H9 (cell line): ENCODE measurements at regions not wholly inside any gene's neighbourhood (a gene's known extent, or its start where the extent isn't known, plus 50 kb on each side); places are given as distances from the start of the nearest gene placed in this dataset.

Experiments used
- DNase-seq: peaks from one replicate; pipeline ENCODE4 v3.0.0-alpha.2; 2017
- H2AFZ ChIP-seq: one replicate; pipeline ENCODE4 v1.6.1; 2013; ENCODE audit warnings: mild to moderate bottlenecking, low read length, control low read depth, moderate library complexity
- H2AK5ac ChIP-seq: 2 replicates; pipeline ENCODE4 v1.6.1; 2013; ENCODE audit warnings: low read length, control low read depth, mixed read lengths; ENCODE audit not compliant: insufficient read length
- H2BK120ac ChIP-seq: one replicate; pipeline ENCODE4 v1.6.1; 2013; ENCODE audit warnings: low read depth, mild to moderate bottlenecking, low read length, control low read depth, inconsistent platforms; ENCODE audit not compliant: poor library complexity, severe bottlenecking
- H2BK12ac ChIP-seq: 2 replicates; pipeline ENCODE4 v1.6.1; 2013; ENCODE audit warnings: low read length, control low read depth, mixed read lengths, low read depth; ENCODE audit not compliant: insufficient read length
- H2BK15ac ChIP-seq: 2 replicates; pipeline ENCODE4 v1.6.1; 2013; ENCODE audit warnings: low read depth, low read length, control low read depth
- H2BK20ac ChIP-seq: one replicate; pipeline ENCODE4 v1.6.1; 2013; ENCODE audit warnings: low read depth, mild to moderate bottlenecking, low read length, control low read depth, inconsistent platforms; ENCODE audit not compliant: poor library complexity, severe bottlenecking
- H2BK5ac ChIP-seq: 2 replicates; pipeline ENCODE4 v1.6.1; 2013; ENCODE audit warnings: low read length, control low read depth, mixed read lengths; ENCODE audit not compliant: insufficient read length
- H3K14ac ChIP-seq: 2 replicates; pipeline ENCODE4 v1.6.1; 2013; ENCODE audit warnings: low read length, control low read depth; ENCODE audit not compliant: insufficient read depth
- H3K18ac ChIP-seq: 2 replicates; pipeline ENCODE4 v1.6.1; 2013; ENCODE audit warnings: low read depth, mild to moderate bottlenecking, mixed read lengths, low read length, control low read depth; ENCODE audit not compliant: insufficient read length
- H3K23ac ChIP-seq: 2 replicates; pipeline ENCODE4 v1.6.1; 2013; ENCODE audit warnings: low read length, control low read depth, mixed read lengths, low read depth; ENCODE audit not compliant: insufficient read length
- H3K23me2 ChIP-seq: 2 replicates; pipeline ENCODE4 v1.6.1; 2013; ENCODE audit warnings: low read depth, mild to moderate bottlenecking, mixed read lengths, low read length, control low read depth; ENCODE audit not compliant: insufficient read length, poor library complexity, severe bottlenecking
- H3K27ac ChIP-seq: 2 replicates; pipeline ENCODE4 v1.5.1; 2013; ENCODE audit warnings: low read length, control low read depth, mixed read lengths, low read depth; ENCODE audit not compliant: insufficient read length
- H3K27me3 ChIP-seq: 2 replicates; pipeline ENCODE4 v1.6.1; 2013; ENCODE audit warnings: low read length, control low read depth, inconsistent platforms; ENCODE audit not compliant: insufficient read depth
- H3K4ac ChIP-seq: 2 replicates; pipeline ENCODE4 v1.6.1; 2013; ENCODE audit warnings: low read depth, mild to moderate bottlenecking, control low read depth, inconsistent platforms, low read length, moderate library complexity
- H3K4me1 ChIP-seq: 2 replicates; pipeline ENCODE4 v1.6.1; 2013; ENCODE audit warnings: low read length, control low read depth, inconsistent platforms; ENCODE audit not compliant: insufficient read depth
- H3K4me2 ChIP-seq: 2 replicates; pipeline ENCODE4 v1.6.1; 2013; ENCODE audit warnings: low read length, control low read depth, mixed read lengths; ENCODE audit not compliant: insufficient read length, insufficient read depth
- H3K56ac ChIP-seq: 2 replicates; pipeline ENCODE4 v1.6.1; 2013; ENCODE audit warnings: low read depth, mild to moderate bottlenecking, mixed read lengths, low read length, control low read depth; ENCODE audit not compliant: insufficient read length
- H3K79me1 ChIP-seq: 2 replicates; pipeline ENCODE4 v1.6.1; 2013; ENCODE audit warnings: low read depth, mild to moderate bottlenecking, moderate library complexity, low read length, control low read depth, inconsistent platforms; ENCODE audit not compliant: insufficient read depth, poor library complexity, severe bottlenecking
- H3K79me2 ChIP-seq: 2 replicates; pipeline ENCODE4 v1.6.1; 2013; ENCODE audit warnings: low read length, control low read depth, inconsistent platforms; ENCODE audit not compliant: insufficient read depth
- H3K9ac ChIP-seq: 2 replicates; pipeline ENCODE4 v1.6.1; 2013; ENCODE audit warnings: low read length, control low read depth, mixed read lengths; ENCODE audit not compliant: insufficient read length; ENCODE audit errors: extremely low read depth
- H3K9me3 ChIP-seq: one replicate; pipeline ENCODE4 v1.6.1; 2013; ENCODE audit warnings: low read depth, low read length, inconsistent platforms; ENCODE audit not compliant: control insufficient read depth
- H3T11ph ChIP-seq: one replicate; pipeline ENCODE4 v1.6.1; 2013; ENCODE audit warnings: mild to moderate bottlenecking, low read length, control low read depth, inconsistent platforms
- H4K20me1 ChIP-seq: one replicate; pipeline ENCODE4 v1.6.1; 2013; ENCODE audit not compliant: control insufficient read depth, insufficient read length, insufficient read depth
- H4K5ac ChIP-seq: 2 replicates; pipeline ENCODE4 v1.6.1; 2013; ENCODE audit warnings: low read depth, mild to moderate bottlenecking, mixed read lengths, low read length, control low read depth; ENCODE audit not compliant: insufficient read length
- H4K8ac ChIP-seq: replicated peaks from 2 replicates; pipeline ENCODE4 v1.6.1; 2013; ENCODE audit warnings: low read length, control low read depth, mixed read lengths, low read depth; ENCODE audit not compliant: insufficient read length
- H4K91ac ChIP-seq: 2 replicates; pipeline ENCODE4 v1.6.1; 2013; ENCODE audit warnings: low read depth, mild to moderate bottlenecking, moderate library complexity, mixed read lengths, low read length, control low read depth; ENCODE audit not compliant: insufficient read length
- H3K27ac Mint-ChIP-seq, 3 experiments: 2 replicates in 2 of 3; 3 replicates in 1 of 3; pipeline ENCODE4 v1.8.0; 2020 to 2021; ENCODE audit warnings: mixed read lengths in 3 of 3, mild to moderate bottlenecking in 1 of 3, moderate library complexity in 1 of 3
- H3K27me3 Mint-ChIP-seq: 2 replicates; pipeline ENCODE4 v1.8.0; 2021; ENCODE audit warnings: low read depth, mild to moderate bottlenecking, moderate library complexity, mixed read lengths
- H3K36me3 Mint-ChIP-seq, 3 experiments: 2 replicates in 2 of 3; 3 replicates in 1 of 3; pipeline ENCODE4 v1.8.0; 2020 to 2021; ENCODE audit warnings: low read depth in 3 of 3, mixed read lengths in 3 of 3; ENCODE audit not compliant: insufficient read depth in 1 of 3
- H3K4me1 Mint-ChIP-seq, 2 experiments: 2 replicates each; pipeline ENCODE4 v1.8.0; 2020; ENCODE audit warnings: mixed read lengths in 2 of 2
- H3K4me3 Mint-ChIP-seq, 2 experiments: 2 replicates in 1 of 2; 3 replicates in 1 of 2; pipeline ENCODE4 v1.8.0; 2020 to 2021; ENCODE audit warnings: mild to moderate bottlenecking in 2 of 2, mixed read lengths in 2 of 2, moderate library complexity in 1 of 2
- H3K9me3 Mint-ChIP-seq, 2 experiments: 2 replicates in 1 of 2; 3 replicates in 1 of 2; pipeline ENCODE4 v1.8.0; 2020; ENCODE audit warnings: mild to moderate bottlenecking in 2 of 2, mixed read lengths in 2 of 2, moderate library complexity in 1 of 2
- WGBS: extraction: QIAGEN DNeasy Blood & Tissue Kit; methylation state at CpG from one replicate; pipeline ENCODE4 v1.1.7; 2013; ENCODE audit warnings: missing lambda C conversion rate, low lambda C conversion rate, mixed read lengths; ENCODE audit not compliant: insufficient read length; ENCODE audit errors: extremely low coverage; 5-methylcytosine and 5-hydroxymethylcytosine counted together
- TF ChIP-seq, protein P1 (sequence below): fragments of 200-600 bp; sonication (generic); conservative IDR thresholded peaks from 3 replicates; pipeline ENCODE4 v1.8.0; 2021; ENCODE audit warnings: antibody characterized with exemption, mild to moderate bottlenecking

DNA sequence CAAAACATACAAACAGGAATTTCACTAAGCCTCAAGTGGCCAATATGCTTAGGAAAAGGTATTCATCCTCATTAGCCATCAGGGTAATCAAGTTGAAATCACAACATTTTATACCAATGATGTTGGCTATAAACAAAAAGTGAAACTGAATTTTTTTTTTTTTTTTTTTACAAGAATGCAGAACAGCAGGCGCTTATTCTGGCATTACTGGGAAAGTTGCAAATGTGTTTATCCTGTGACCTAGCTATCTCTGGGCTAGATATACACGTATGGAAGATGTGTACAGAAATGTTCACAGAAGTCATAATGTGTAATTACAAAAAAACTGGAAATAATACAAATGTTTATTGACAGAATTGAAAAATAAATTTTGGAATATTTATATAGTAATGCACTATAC lies 1430.4 kb upstream of the TENM3 start:
- no peak overlapping the region for H2AK5ac ChIP-seq
- no peak overlapping the region for H3K9ac ChIP-seq
- no peaks in the 10 kb centered on the region for H4K20me1 ChIP-seq
- no peaks in the 10 kb centered on the region for H3K9me3 ChIP-seq
- Mint-ChIP-seq H3K36me3 (no peaks in the 10 kb centered on the region), H3K9me3 (no peaks in the 10 kb centered on the region), H3K4me3 (no peak overlapping the region), H3K4me1 (peaks cover 6 to 10% of the 10 kb centered on the region in 2 experiments), H3K27ac (no peak overlapping the region), H3K27me3 (no peaks in the 10 kb centered on the region)
- H2BK15ac ChIP-seq = no peak overlapping the region
- no peaks in the 10 kb centered on the region for H3K23me2 ChIP-seq
- H3K56ac ChIP-seq = no peak overlapping the region
- no CpG with 5 or more reads among the region's 2 CpGs for WGBS
- DNase-seq = no peak
- no peak overlapping the region for H3K4ac ChIP-seq
- H3K27ac ChIP-seq = no peak overlapping the region
- no peak overlapping the region for H4K8ac ChIP-seq
- no peaks in the 10 kb centered on the region for H3K79me1 ChIP-seq
- no peak overlapping the region for H4K5ac ChIP-seq
- H3K18ac ChIP-seq = no peak overlapping the region
- H3K23ac ChIP-seq = no peak overlapping the region
- no peak overlapping the region for H2BK5ac ChIP-seq
- H3K27me3 ChIP-seq = no peaks in the 10 kb centered on the region
- H2BK20ac ChIP-seq = no peak overlapping the region
- no peaks in the 10 kb centered on the region for H3K4me1 ChIP-seq
- no peak overlapping the region for H2BK12ac ChIP-seq
- no peak overlapping the region for H2BK120ac ChIP-seq
- H3K4me2 ChIP-seq = no peak overlapping the region
- H3K79me2 ChIP-seq = no peaks in the 10 kb centered on the region
- TF ChIP-seq, protein P1, sequence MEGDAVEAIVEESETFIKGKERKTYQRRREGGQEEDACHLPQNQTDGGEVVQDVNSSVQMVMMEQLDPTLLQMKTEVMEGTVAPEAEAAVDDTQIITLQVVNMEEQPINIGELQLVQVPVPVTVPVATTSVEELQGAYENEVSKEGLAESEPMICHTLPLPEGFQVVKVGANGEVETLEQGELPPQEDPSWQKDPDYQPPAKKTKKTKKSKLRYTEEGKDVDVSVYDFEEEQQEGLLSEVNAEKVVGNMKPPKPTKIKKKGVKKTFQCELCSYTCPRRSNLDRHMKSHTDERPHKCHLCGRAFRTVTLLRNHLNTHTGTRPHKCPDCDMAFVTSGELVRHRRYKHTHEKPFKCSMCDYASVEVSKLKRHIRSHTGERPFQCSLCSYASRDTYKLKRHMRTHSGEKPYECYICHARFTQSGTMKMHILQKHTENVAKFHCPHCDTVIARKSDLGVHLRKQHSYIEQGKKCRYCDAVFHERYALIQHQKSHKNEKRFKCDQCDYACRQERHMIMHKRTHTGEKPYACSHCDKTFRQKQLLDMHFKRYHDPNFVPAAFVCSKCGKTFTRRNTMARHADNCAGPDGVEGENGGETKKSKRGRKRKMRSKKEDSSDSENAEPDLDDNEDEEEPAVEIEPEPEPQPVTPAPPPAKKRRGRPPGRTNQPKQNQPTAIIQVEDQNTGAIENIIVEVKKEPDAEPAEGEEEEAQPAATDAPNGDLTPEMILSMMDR = no peak
- H4K91ac ChIP-seq = no peak overlapping the region
- H3T11ph ChIP-seq = no peak overlapping the region
- H2AFZ ChIP-seq = no peak overlapping the region
- no peak overlapping the region for H3K14ac ChIP-seq
